Activated T-helper 1 cell treated with anti-CD3 and anti-CD28 coated beads, Interleukin-12 subunit alpha, Interleukin-12 subunit beta, Interleukin-2, Interleukin-4 antibody, amounts not matched to agents 30 ng/mL and 10 ng/mL and 1 ng/mL, durations not matched to agents 14 hours and 24 hours and 36 hours (primary cell): ENCODE measurements at regions not wholly inside any gene's neighbourhood (a gene's known extent, or its start where the extent isn't known, plus 50 kb on each side); places are given as distances from the start of the nearest gene placed in this dataset.

ENCODE experiments used
- DNase-seq: peaks from one replicate; pipeline ENCODE4 v3.0.0; 2021; ENCODE audit warnings: low spot score
- H3K27ac Mint-ChIP-seq: one replicate; pipeline ENCODE4 v1.8.0; 2021; ENCODE audit warnings: mild to moderate bottlenecking, mixed read lengths
- H3K27me3 Mint-ChIP-seq: one replicate; pipeline ENCODE4 v1.8.0; 2022; ENCODE audit warnings: mild to moderate bottlenecking, moderate library complexity, mixed read lengths; ENCODE audit not compliant: insufficient read depth
- H3K36me3 Mint-ChIP-seq: one replicate; pipeline ENCODE4 v1.8.0; 2021; ENCODE audit warnings: low read depth, mixed read lengths
- H3K4me1 Mint-ChIP-seq: one replicate; pipeline ENCODE4 v1.8.0; 2021; ENCODE audit warnings: low read depth, mixed read lengths
- H3K4me3 Mint-ChIP-seq: one replicate; pipeline ENCODE4 v1.8.0; 2021; ENCODE audit warnings: mild to moderate bottlenecking, moderate library complexity, mixed read lengths
- H3K9me3 Mint-ChIP-seq: one replicate; pipeline ENCODE4 v1.8.0; 2021; ENCODE audit warnings: mixed read lengths
- intact Hi-C: fragments of 100-400 bp; cut with micrococcal nuclease; formaldehyde crosslinking; loops from one replicate; pipeline ENCODE4 v1.15.1; 2024

GRCh38 chrX:20637351-20637750 lies 370.6 kb upstream of the RPS6KA3 start:
- intact Hi-C loops, result no loop called here
- DNase-seq, result no peak
- no peaks in the 10 kb centered on the region for H3K27me3 Mint-ChIP-seq
- no peak overlapping the region for H3K4me3 Mint-ChIP-seq
- no peaks in the 10 kb centered on the region for H3K9me3 Mint-ChIP-seq
- H3K27ac Mint-ChIP-seq, result no peak overlapping the region
- no peaks in the 10 kb centered on the region for H3K4me1 Mint-ChIP-seq
- H3K36me3 Mint-ChIP-seq, result no peaks in the 10 kb centered on the region

- H3K4me1 Mint-ChIP-seq, result no peaks in the 10 kb centered on the region
- H3K36me3 Mint-ChIP-seq, result no peaks in the 10 kb centered on the region
- no peak overlapping the region for H3K27ac Mint-ChIP-seq
- H3K4me3 Mint-ChIP-seq, result no peak overlapping the region
- DNase-seq, result no peak
- H3K27me3 Mint-ChIP-seq, result no peaks in the 10 kb centered on the region
- intact Hi-C loops, result no loop called here
- no peaks in the 10 kb centered on the region for H3K9me3 Mint-ChIP-seq
Measured at GRCh38 chrX:20633451-20633850, 366.7 kb upstream of the RPS6KA3 start.

- intact Hi-C loops, result no loop called here
- H3K36me3 Mint-ChIP-seq, result no peaks in the 10 kb centered on the region
- H3K4me1 Mint-ChIP-seq, result no peaks in the 10 kb centered on the region
- H3K27ac Mint-ChIP-seq, result no peak overlapping the region
- H3K9me3 Mint-ChIP-seq, result no peaks in the 10 kb centered on the region
- H3K4me3 Mint-ChIP-seq, result no peak overlapping the region
- DNase-seq, result no peak
- H3K27me3 Mint-ChIP-seq, result peaks cover 2% of the 10 kb centered on the region
Measured at GRCh38 chrX:20623448-20623847, 356.7 kb upstream of the RPS6KA3 start.

GRCh38 chrX:20620306-20620705 lies 353.6 kb upstream of the RPS6KA3 start:
- no peak for DNase-seq
- Mint-ChIP-seq H3K9me3 (no peaks in the 10 kb centered on the region), H3K27me3 (no peaks in the 10 kb centered on the region), H3K4me3 (no peak overlapping the region), H3K36me3 (no peaks in the 10 kb centered on the region), H3K4me1 (no peaks in the 10 kb centered on the region), H3K27ac (no peak overlapping the region)
- intact Hi-C loops, result no loop called here

- no peak overlapping the region for H3K4me3 Mint-ChIP-seq
- H3K27ac Mint-ChIP-seq, result no peak overlapping the region
- peaks cover 4% of the 10 kb centered on the region for H3K4me1 Mint-ChIP-seq
- intact Hi-C loops, result no loop called here
- peaks cover 8% of the 10 kb centered on the region for H3K27me3 Mint-ChIP-seq
- no peaks in the 10 kb centered on the region for H3K36me3 Mint-ChIP-seq
- H3K9me3 Mint-ChIP-seq, result no peaks in the 10 kb centered on the region
- DNase-seq, result no peak
Measured at GRCh38 chrX:20609916-20610415, 343.3 kb upstream of the RPS6KA3 start.

DNA sequence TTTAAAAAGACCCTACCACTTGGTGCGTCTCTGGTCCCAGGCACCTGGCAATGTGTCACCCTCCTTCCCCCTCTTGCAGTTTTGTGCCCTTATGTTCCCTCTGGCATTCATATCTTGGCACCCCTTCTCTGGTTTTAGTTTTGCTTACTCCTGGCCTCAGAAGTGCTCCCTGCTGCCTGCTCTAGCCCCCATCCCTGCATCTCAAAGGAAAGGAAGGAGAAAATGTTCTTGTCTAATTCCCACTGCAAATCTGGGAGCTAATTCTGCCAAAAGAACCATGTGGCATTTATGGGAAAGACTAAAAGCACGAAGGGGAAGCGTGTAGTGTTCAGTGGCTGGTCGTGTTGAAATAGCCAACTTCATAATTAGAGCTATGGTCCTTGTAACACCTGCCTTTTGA lies 340.1 kb upstream of the RPS6KA3 start:
- H3K4me1 Mint-ChIP-seq, result peaks cover 4% of the 10 kb centered on the region
- no peak overlapping the region for H3K27ac Mint-ChIP-seq
- no peak for DNase-seq
- H3K27me3 Mint-ChIP-seq, result peaks cover 8% of the 10 kb centered on the region
- intact Hi-C loops, result no loop called here
- H3K9me3 Mint-ChIP-seq, result no peaks in the 10 kb centered on the region
- no peak overlapping the region for H3K4me3 Mint-ChIP-seq
- no peaks in the 10 kb centered on the region for H3K36me3 Mint-ChIP-seq

GRCh38 chrX:20596856-20597255 lies 330.1 kb upstream of the RPS6KA3 start:
- Mint-ChIP-seq H3K4me3 (peak overlapping the region; percentile 33), H3K9me3 (no peaks in the 10 kb centered on the region), H3K27ac (peak overlapping the region; percentile 61), H3K4me1 (peaks cover 25% of the 10 kb centered on the region), H3K36me3 (no peaks in the 10 kb centered on the region), H3K27me3 (no peaks in the 10 kb centered on the region)
- no peak for DNase-seq
- intact Hi-C loops, result loop anchor here (1.0 to 10.0 kb wide), 8 partner anchors 30 to 1178 kb away; partner anchors contain the start of genes CNKSR2 and EIF1AX

DNA sequence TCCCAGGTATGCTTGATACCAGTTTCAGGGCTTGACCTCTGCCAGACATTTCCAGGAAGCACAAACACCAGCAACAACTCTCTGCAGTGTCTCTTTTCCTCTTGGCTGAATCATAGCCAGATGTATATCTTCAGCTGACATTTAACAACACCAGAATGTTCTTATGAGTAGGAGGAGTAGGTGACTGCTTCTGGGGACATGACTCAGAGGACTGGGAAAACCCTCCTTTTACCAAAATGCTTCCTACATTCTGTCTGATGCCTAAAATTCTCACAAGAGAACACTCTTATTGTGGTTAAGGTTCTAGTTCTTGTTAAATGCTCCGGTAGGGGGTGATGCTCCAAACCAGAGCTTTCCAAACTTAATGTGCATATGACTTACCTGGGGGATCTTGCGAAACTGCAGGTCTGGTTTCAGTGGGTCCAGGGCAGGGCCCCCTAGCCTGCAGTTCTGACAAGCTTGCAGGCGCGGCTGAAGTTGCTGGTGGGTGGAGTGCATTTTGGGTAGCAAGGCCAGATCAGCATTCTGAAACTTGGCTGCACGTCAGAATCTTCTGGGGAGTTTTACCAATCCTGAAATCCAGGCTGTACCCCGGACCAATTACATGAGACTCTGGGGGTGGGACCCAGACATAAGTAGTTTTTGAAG lies 329.3 kb upstream of the RPS6KA3 start:
- intact Hi-C loops, result loop anchor here (1.0 to 10.0 kb wide), 8 partner anchors 29 to 1179 kb away; partner anchors contain the start of genes CNKSR2 and EIF1AX
- peak; percentile 0 for DNase-seq
- peaks cover 25% of the 10 kb centered on the region for H3K4me1 Mint-ChIP-seq
- no peaks in the 10 kb centered on the region for H3K9me3 Mint-ChIP-seq
- peak overlapping the region; percentile 37 for H3K4me3 Mint-ChIP-seq
- no peaks in the 10 kb centered on the region for H3K36me3 Mint-ChIP-seq
- no peaks in the 10 kb centered on the region for H3K27me3 Mint-ChIP-seq
- peak overlapping the region; percentile 61 for H3K27ac Mint-ChIP-seq

GRCh38 chrX:20594985-20595384 lies 328.3 kb upstream of the RPS6KA3 start:
- peaks cover 25% of the 10 kb centered on the region for H3K4me1 Mint-ChIP-seq
- H3K27ac Mint-ChIP-seq, result no peak overlapping the region
- no peaks in the 10 kb centered on the region for H3K9me3 Mint-ChIP-seq
- no peak for DNase-seq
- intact Hi-C loops, result loop anchor here (5.0 to 10.0 kb wide), 5 partner anchors 48 to 1180 kb away; partner anchors contain the start of genes CNKSR2 and EIF1AX
- H3K36me3 Mint-ChIP-seq, result no peaks in the 10 kb centered on the region
- peaks cover 2% of the 10 kb centered on the region for H3K27me3 Mint-ChIP-seq
- H3K4me3 Mint-ChIP-seq, result no peak overlapping the region

- Mint-ChIP-seq H3K4me3 (no peak overlapping the region), H3K4me1 (peaks cover 25% of the 10 kb centered on the region), H3K36me3 (no peaks in the 10 kb centered on the region), H3K27ac (no peak overlapping the region), H3K9me3 (no peaks in the 10 kb centered on the region), H3K27me3 (peaks cover 4% of the 10 kb centered on the region)
- intact Hi-C loops, result loop anchor here (10.0 kb wide), 2 partner anchors 781 to 1181 kb away; partner anchors contain the start of gene CNKSR2
- DNase-seq, result no peak
Measured at GRCh38 chrX:20593836-20594235, 327.1 kb upstream of the RPS6KA3 start.

- Mint-ChIP-seq H3K4me3 (no peak overlapping the region), H3K36me3 (no peaks in the 10 kb centered on the region), H3K9me3 (no peaks in the 10 kb centered on the region), H3K27me3 (peaks cover 4% of the 10 kb centered on the region), H3K27ac (no peak overlapping the region), H3K4me1 (peaks cover 25% of the 10 kb centered on the region)
- intact Hi-C loops, result loop anchor here (10.0 kb wide), 2 partner anchors 781 to 1181 kb away; partner anchors contain the start of gene CNKSR2
- no peak for DNase-seq
Measured at GRCh38 chrX:20593402-20593801, 326.7 kb upstream of the RPS6KA3 start.

GRCh38 chrX:20591246-20591645 lies 324.5 kb upstream of the RPS6KA3 start:
- intact Hi-C loops, result loop anchor here (10.0 kb wide), 2 partner anchors 784 to 1184 kb away; partner anchors contain the start of gene CNKSR2
- no peak overlapping the region for H3K27ac Mint-ChIP-seq
- H3K9me3 Mint-ChIP-seq, result no peaks in the 10 kb centered on the region
- no peaks in the 10 kb centered on the region for H3K36me3 Mint-ChIP-seq
- H3K4me1 Mint-ChIP-seq, result peaks cover 10% of the 10 kb centered on the region
- no peak for DNase-seq
- H3K27me3 Mint-ChIP-seq, result peaks cover 4% of the 10 kb centered on the region
- no peak overlapping the region for H3K4me3 Mint-ChIP-seq

- H3K4me3 Mint-ChIP-seq, result no peak overlapping the region
- no peaks in the 10 kb centered on the region for H3K36me3 Mint-ChIP-seq
- intact Hi-C loops, result no loop called here
Measured at GRCh38 chrX:20585782-20586181, 319.1 kb upstream of the RPS6KA3 start.

More at GRCh38 chrX:20585782-20586181, 319.1 kb upstream of the RPS6KA3 start:
- H3K27ac Mint-ChIP-seq, result no peak overlapping the region
- H3K4me1 Mint-ChIP-seq, result no peaks in the 10 kb centered on the region
- no peaks in the 10 kb centered on the region for H3K9me3 Mint-ChIP-seq
- no peak for DNase-seq
- peaks cover 3% of the 10 kb centered on the region for H3K27me3 Mint-ChIP-seq
